ENCODE measurements at regions not wholly inside any gene's neighbourhood (a gene's known extent, or its start where the extent isn't known, plus 50 kb on each side); places are given as distances from the start of the nearest gene placed in this dataset.
"Not testable (repeated sequence)": the region's sequence is repeated elsewhere in the genome, so short reads cannot be mapped to it uniquely, and the experiment has no call there.

GRCh38 chr1:219324629-219325367, 151.1 kb downstream of the LYPLAL1 start:
- no peak for TF ChIP-seq CTCF (IDR thresholded peaks at IDR 0.05; ENCODE audit: insufficient read depth, low read length, missing control alignments)
- CTCF ChIA-PET, result interaction anchor here (1.4 kb wide), 1 partner anchor 13 kb away, joined by 3 read pairs; no protein-coding TSS in a partner anchor
- H3K4me3 ChIP-seq (ENCODE audit: low read depth, low read length), result no peak overlapping the region
- peak; percentile 85 for DNase-seq (ENCODE audit: low read depth, low spot score)
- POLR2A ChIA-PET, result interaction anchor here (0.6 kb wide), 1 partner anchor 12 kb away, joined by 3 read pairs; no protein-coding TSS in a partner anchor

- ChIA-PET CTCF (interaction anchor here (1.4 kb wide), 1 partner anchor 14 kb away, joined by 3 read pairs; no protein-coding TSS in a partner anchor), POLR2A (no interaction called here)
- H3K4me3 ChIP-seq (ENCODE audit: low read depth, low read length), result no peak overlapping the region
- DNase-seq (ENCODE audit: low read depth, low spot score), result no peak
- no peak for TF ChIP-seq CTCF (IDR thresholded peaks at IDR 0.05; ENCODE audit: insufficient read depth, low read length, missing control alignments)
Observed at GRCh38 chr1:219324171-219324570, 150.5 kb downstream of the LYPLAL1 start.

- ChIA-PET POLR2A (no interaction called here), CTCF (no interaction called here)
Observed at GRCh38 chr1:219323426-219323825, 149.7 kb downstream of the LYPLAL1 start.

GRCh38 chr1:219322766-219323165, 149.1 kb downstream of the LYPLAL1 start:
- TF ChIP-seq CTCF (IDR thresholded peaks at IDR 0.05; ENCODE audit: insufficient read depth, low read length, missing control alignments), result no peak
- ChIA-PET POLR2A (no interaction called here), CTCF (no interaction called here)
- DNase-seq (ENCODE audit: low read depth, low spot score), result no peak
- no peak overlapping the region for H3K4me3 ChIP-seq (ENCODE audit: low read depth, low read length)

More at GRCh38 chr1:219323426-219323825, 149.7 kb downstream of the LYPLAL1 start:
- no peak overlapping the region for H3K4me3 ChIP-seq (ENCODE audit: low read depth, low read length)
- DNase-seq (ENCODE audit: low read depth, low spot score), result no peak
- TF ChIP-seq CTCF (IDR thresholded peaks at IDR 0.05; ENCODE audit: insufficient read depth, low read length, missing control alignments), result no peak

- H3K4me3 ChIP-seq (ENCODE audit: low read depth, low read length); DNase-seq (ENCODE audit: low read depth, low spot score); CTCF ChIA-PET; POLR2A ChIA-PET: not testable (repeated sequence)
Observed at GRCh38 chr1:219320563-219320962, 146.9 kb downstream of the LYPLAL1 start.

GRCh38 chr1:219318826-219319225, 145.1 kb downstream of the LYPLAL1 start:
- CTCF ChIA-PET, result interaction anchor here (1.3 kb wide), 1 partner anchor 935 kb away, joined by 3 read pairs; no protein-coding TSS in a partner anchor

More at GRCh38 chr1:219318826-219319225, 145.1 kb downstream of the LYPLAL1 start:
- no peak for TF ChIP-seq CTCF (IDR thresholded peaks at IDR 0.05; ENCODE audit: insufficient read depth, low read length, missing control alignments)
- no peak overlapping the region for H3K4me3 ChIP-seq (ENCODE audit: low read depth, low read length)
- no peak for DNase-seq (ENCODE audit: low read depth, low spot score)
- POLR2A ChIA-PET, result no interaction called here
